ENCODE measurements at regions not wholly inside any gene's neighbourhood (a gene's known extent, or its start where the extent isn't known, plus 50 kb on each side); places are given as distances from the start of the nearest gene placed in this dataset.

DNA sequence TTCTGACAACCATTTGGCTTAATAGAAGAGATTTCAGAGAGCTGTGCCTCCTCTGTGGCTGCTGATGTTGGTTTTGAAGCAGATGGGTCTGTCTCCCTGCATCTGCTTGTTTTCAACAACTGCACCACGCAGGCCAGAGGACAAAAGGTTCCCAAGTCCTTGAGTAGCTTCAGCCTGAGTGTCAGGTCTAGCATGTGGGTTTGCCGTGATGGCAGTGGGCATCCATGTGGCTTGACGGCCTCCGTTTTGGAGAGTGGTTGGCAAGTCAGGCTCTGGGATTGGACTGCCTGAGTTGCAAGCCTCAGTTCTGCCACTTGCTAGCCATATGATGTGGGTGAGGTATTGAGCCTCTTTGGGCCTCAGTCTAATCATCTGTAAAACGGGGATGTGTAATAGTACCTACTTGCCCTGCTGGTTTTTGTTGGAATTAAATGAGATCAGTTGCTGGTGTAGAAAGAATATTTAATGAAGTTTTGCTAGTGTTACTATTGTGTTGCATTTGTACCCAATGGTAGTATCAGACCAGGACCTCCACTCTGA is 119.8 kb upstream of the CPEB4 start:
- TF ChIP-seq, protein P1, sequence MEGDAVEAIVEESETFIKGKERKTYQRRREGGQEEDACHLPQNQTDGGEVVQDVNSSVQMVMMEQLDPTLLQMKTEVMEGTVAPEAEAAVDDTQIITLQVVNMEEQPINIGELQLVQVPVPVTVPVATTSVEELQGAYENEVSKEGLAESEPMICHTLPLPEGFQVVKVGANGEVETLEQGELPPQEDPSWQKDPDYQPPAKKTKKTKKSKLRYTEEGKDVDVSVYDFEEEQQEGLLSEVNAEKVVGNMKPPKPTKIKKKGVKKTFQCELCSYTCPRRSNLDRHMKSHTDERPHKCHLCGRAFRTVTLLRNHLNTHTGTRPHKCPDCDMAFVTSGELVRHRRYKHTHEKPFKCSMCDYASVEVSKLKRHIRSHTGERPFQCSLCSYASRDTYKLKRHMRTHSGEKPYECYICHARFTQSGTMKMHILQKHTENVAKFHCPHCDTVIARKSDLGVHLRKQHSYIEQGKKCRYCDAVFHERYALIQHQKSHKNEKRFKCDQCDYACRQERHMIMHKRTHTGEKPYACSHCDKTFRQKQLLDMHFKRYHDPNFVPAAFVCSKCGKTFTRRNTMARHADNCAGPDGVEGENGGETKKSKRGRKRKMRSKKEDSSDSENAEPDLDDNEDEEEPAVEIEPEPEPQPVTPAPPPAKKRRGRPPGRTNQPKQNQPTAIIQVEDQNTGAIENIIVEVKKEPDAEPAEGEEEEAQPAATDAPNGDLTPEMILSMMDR (IDR thresholded peaks at IDR 0.05): no peak
- no peak for TF ChIP-seq POLR2A (IDR thresholded peaks at IDR 0.05)
- TF ChIP-seq POLR2AphosphoS5 (IDR thresholded peaks at IDR 0.05): no peak

All from suprapubic skin (tissue), 4 donors.